Stomach (tissue), 8 donors: ENCODE measurements at regions not wholly inside any gene's neighbourhood (a gene's known extent, or its start where the extent isn't known, plus 50 kb on each side); places are given as distances from the start of the nearest gene placed in this dataset.
A peak's percentile ranks its signal among the peaks of the same experiment; 100 is the strongest.

Experiments used
- DNase-seq, 2 donors: peaks; one replicate each; pipeline versions ENCODE4 v3.0.0 to v3.0.0-alpha.2; 2013 to 2019
- H3K27ac ChIP-seq, 5 donors: fragments of 200-600 bp in 4 of 5; sonication (generic) in 4 of 5; one replicate each; pipeline ENCODE4 v1.5.1; 2013 to 2019; ENCODE audit warnings: mild to moderate bottlenecking in 1 of 5, moderate library complexity in 1 of 5
- H3K27me3 ChIP-seq, 3 donors: fragments of 200-600 bp; sonication (generic); one replicate each; pipeline ENCODE4 v1.5.1; 2017 to 2019; ENCODE audit warnings: mixed run types in 1 of 3
- H3K36me3 ChIP-seq, 4 donors: fragments of 200-600 bp; sonication (generic); 1 replicate in 3 of 4; 2 replicates in 1 of 4; pipeline ENCODE4 v1.5.1; 2016 to 2019
- H3K4me1 ChIP-seq, 4 donors: fragments of 200-600 bp; sonication (generic); one replicate each; pipeline ENCODE4 v1.5.1; 2016 to 2019
- H3K4me3 ChIP-seq, 4 donors: fragments of 200-600 bp; sonication (generic) in 3 of 4; one replicate each; pipeline ENCODE4 v1.5.1; 2016 to 2019; ENCODE audit warnings: mild to moderate bottlenecking in 1 of 4
- H3K9me3 ChIP-seq, 4 donors: fragments of 200-600 bp; sonication (generic); one replicate each; pipeline ENCODE4 v1.5.1; 2016 to 2019
- CTCF ChIP-seq, 7 experiments: fragments of 450-650 bp in 4 of 7; fragments of 200-600 bp in 3 of 7; sonication (generic) in 3 of 7; IDR thresholded peaks; one replicate each; pipeline ENCODE4 v1.5.1; 2016 to 2019; ENCODE audit warnings: antibody characterized with exemption in 7 of 7, control low read depth in 2 of 7, mild to moderate bottlenecking in 1 of 7
- EP300 ChIP-seq: sonication (generic); formaldehyde crosslinking; IDR thresholded peaks from one replicate; pipeline ENCODE4 v1.6.1; 2017; ENCODE audit warnings: antibody characterized with exemption
- POLR2A ChIP-seq, 4 donors: fragments of 450-650 bp; IDR thresholded peaks; one replicate each; pipeline ENCODE4 v1.6.1; 2016; ENCODE audit warnings: antibody characterized with exemption in 4 of 4, control low read depth in 2 of 4, mild to moderate bottlenecking in 1 of 4, moderate library complexity in 1 of 4
- POLR2AphosphoS5 ChIP-seq, 3 donors: sonication (generic); formaldehyde crosslinking; IDR thresholded peaks; one replicate each; pipeline ENCODE4 v1.6.1; 2016; ENCODE audit warnings: antibody characterized with exemption in 3 of 3
- WGBS, 5 donors: extraction: QIAGEN DNeasy Blood & Tissue Kit in 3 of 5; methylation state at CpG; one replicate each; pipeline versions ENCODE4 v1.1.5 to v1.1.7; 2013 to 2018; 5-methylcytosine and 5-hydroxymethylcytosine counted together
- intact Hi-C: fragments of 100-400 bp; cut with DNase I; formaldehyde crosslinking; loops from one replicate; pipeline ENCODE4 v1.15.1; 2023; ENCODE audit warnings: low total_unique reads
- donor health status: healthy with polysubstance abuse.
- donor health status: Bipolar disorder and iron deficiency.
- donor health status: healthy.

- intact Hi-C loops = no loop called here
- Histone ChIP-seq H3K27ac (no peak overlapping the region), H3K9me3 (no peaks in the 10 kb centered on the region), H3K27me3 (peaks cover 0 to 12% (median 0%) of the 10 kb centered on the region in 3 donors), H3K4me1 (no peaks in the 10 kb centered on the region), H3K36me3 (no peaks in the 10 kb centered on the region), H3K4me3 (no peak overlapping the region)
- WGBS, 5 donors = 89 to 96% (median 95%) methylated on average over 2 of the region's 2 CpGs
- TF ChIP-seq EP300 = no peak
- no peak for TF ChIP-seq POLR2AphosphoS5 (IDR thresholded peaks at IDR 0.05)
- no peak for TF ChIP-seq CTCF (IDR thresholded peaks at IDR 0.05)
- TF ChIP-seq POLR2A (IDR thresholded peaks at IDR 0.05) = no peak
- no peak for DNase-seq
Measured at GRCh38 chr5:159439002-159439401, 108.7 kb upstream of the IL12B start.

- H3K36me3 ChIP-seq = no peaks in the 10 kb centered on the region
- TF ChIP-seq EP300 (no peak), CTCF (IDR thresholded peaks at IDR 0.05) (no peak), POLR2A (IDR thresholded peaks at IDR 0.05) (no peak), POLR2AphosphoS5 (IDR thresholded peaks at IDR 0.05) (no peak)
- intact Hi-C loops = loop anchor here (10.0 kb wide), 1 partner anchor 545 kb away; no protein-coding TSS in a partner anchor
- no peak for DNase-seq
- 77 to 87% (median 80%) methylated on average over 7 of the region's 7 CpGs for WGBS, 5 donors
- H3K27me3 ChIP-seq = peaks cover 0 to 12% (median 0%) of the 10 kb centered on the region in 3 donors
- no peak overlapping the region for H3K4me3 ChIP-seq
- no peak overlapping the region for H3K27ac ChIP-seq
- no peaks in the 10 kb centered on the region for H3K4me1 ChIP-seq
- no peaks in the 10 kb centered on the region for H3K9me3 ChIP-seq
Measured at GRCh38 chr5:159440235-159440634, 109.9 kb upstream of the IL12B start.

- no peak for TF ChIP-seq POLR2A (IDR thresholded peaks at IDR 0.05)
- TF ChIP-seq CTCF (IDR thresholded peaks at IDR 0.05) = no peak
- TF ChIP-seq POLR2AphosphoS5 (IDR thresholded peaks at IDR 0.05) = no peak
- no peak for TF ChIP-seq EP300
- H3K4me3 ChIP-seq = no peak overlapping the region
- 65 to 84% (median 74%) methylated on average over 4 of the region's 4 CpGs for WGBS, 5 donors
- no peaks in the 10 kb centered on the region for H3K36me3 ChIP-seq
- H3K9me3 ChIP-seq = no peaks in the 10 kb centered on the region
- peaks cover 0 to 12% (median 0%) of the 10 kb centered on the region in 3 donors for H3K27me3 ChIP-seq
- H3K4me1 ChIP-seq = no peaks in the 10 kb centered on the region
- intact Hi-C loops = loop anchor here (10.0 kb wide), 1 partner anchor 544 kb away; no protein-coding TSS in a partner anchor
- DNase-seq = no peak
- no peak overlapping the region for H3K27ac ChIP-seq
Measured at GRCh38 chr5:159440968-159441367, 110.7 kb upstream of the IL12B start.

GRCh38 chr5:159441441-159441840 lies 111.2 kb upstream of the IL12B start:
- H3K4me3 ChIP-seq = no peak overlapping the region
- no peak for TF ChIP-seq POLR2A (IDR thresholded peaks at IDR 0.05)
- no peak for TF ChIP-seq EP300
- TF ChIP-seq POLR2AphosphoS5 (IDR thresholded peaks at IDR 0.05) = no peak
- TF ChIP-seq CTCF (IDR thresholded peaks at IDR 0.05) = no peak
- WGBS, 5 donors = 46 to 54% (median 48%) methylated on average over 3 of the region's 3 CpGs
- H3K27me3 ChIP-seq = peaks cover 0 to 8% (median 0%) of the 10 kb centered on the region in 3 donors
- H3K9me3 ChIP-seq = no peaks in the 10 kb centered on the region
- intact Hi-C loops = loop anchor here (10.0 kb wide), 1 partner anchor 543 kb away; no protein-coding TSS in a partner anchor
- H3K27ac ChIP-seq = no peak overlapping the region
- no peaks in the 10 kb centered on the region for H3K36me3 ChIP-seq
- peak in 1 of 2 donors; percentile 34 for DNase-seq
- H3K4me1 ChIP-seq = no peaks in the 10 kb centered on the region
